Neural cell (in vitro differentiated cells): ENCODE measurements at regions not wholly inside any gene's neighbourhood (a gene's known extent, or its start where the extent isn't known, plus 50 kb on each side); places are given as distances from the start of the nearest gene placed in this dataset.

Source experiments
- H2AFZ ChIP-seq: fragments of 200-600, 300-800 bp; sonication (generic), shearing (Covaris generic); 2 replicates; pipeline ENCODE4 v1.6.0; 2014; ENCODE audit warnings: low read depth, mild to moderate bottlenecking, antibody characterized with exemption, low read length, moderate library complexity
- H3F3A ChIP-seq: fragments of 200-600 bp; shearing (Covaris generic); 2 replicates; pipeline ENCODE4 v1.6.1; 2016; ENCODE audit warnings: mild to moderate bottlenecking, moderate library complexity, mixed read lengths, antibody characterized with exemption, low read length; ENCODE audit not compliant: insufficient read depth, poor library complexity, severe bottlenecking
- H3K27ac ChIP-seq: fragments of 200-600, 300-800 bp; sonication (generic), shearing (Covaris generic); 2 replicates; pipeline ENCODE4 v1.5.1; 2014; ENCODE audit warnings: mild to moderate bottlenecking, low read length, moderate library complexity
- H3K27me3 ChIP-seq: fragments of 300-800, 200-600 bp; sonication (generic), shearing (Covaris generic); 2 replicates; pipeline ENCODE4 v1.6.0; 2014; ENCODE audit warnings: mild to moderate bottlenecking, low read depth, low read length, moderate library complexity; ENCODE audit not compliant: insufficient read depth
- H3K36me3 ChIP-seq: fragments of 300-800, 200-600 bp; sonication (generic), shearing (Covaris generic); 2 replicates; pipeline ENCODE4 v1.5.1; 2014; ENCODE audit warnings: mild to moderate bottlenecking, antibody characterized with exemption, low read length, moderate library complexity; ENCODE audit not compliant: insufficient read depth
- H3K4me2 ChIP-seq: fragments of 300-800, 200-600 bp; sonication (generic), shearing (Covaris generic); 2 replicates; pipeline ENCODE4 v1.6.0; 2014; ENCODE audit warnings: mild to moderate bottlenecking, low read length
- H3K4me3 ChIP-seq: fragments of 300-800, 200-600 bp; sonication (generic), shearing (Covaris generic); 2 replicates; pipeline ENCODE4 v1.5.1; 2014; ENCODE audit warnings: mild to moderate bottlenecking, low read length, moderate library complexity
- H3K79me2 ChIP-seq: fragments of 200-600 bp; shearing (Covaris generic); replicated peaks from 2 replicates; pipeline ENCODE4 v1.6.0; 2014; ENCODE audit warnings: mild to moderate bottlenecking, low read length, moderate library complexity; ENCODE audit not compliant: insufficient read depth
- H3K9ac ChIP-seq: fragments of 300-800, 200-600 bp; sonication (generic), shearing (Covaris generic); 2 replicates; pipeline ENCODE4 v1.6.1; 2016; ENCODE audit warnings: mild to moderate bottlenecking, low read length, mixed read lengths
- H3K9me2 ChIP-seq: fragments of 200-600 bp; shearing (Covaris generic); 2 replicates; pipeline ENCODE4 v1.6.1; 2016; ENCODE audit warnings: mild to moderate bottlenecking, low read length, mixed read lengths; ENCODE audit not compliant: insufficient read depth
- H3K9me3 ChIP-seq: fragments of 200-600, 300-800 bp; sonication (generic), shearing (Covaris generic); 2 replicates; pipeline ENCODE4 v1.6.1; 2016; ENCODE audit warnings: mild to moderate bottlenecking, mixed run types, low read length, moderate library complexity, mixed read lengths
- H4K20me1 ChIP-seq: fragments of 200-600 bp; shearing (Covaris generic); 2 replicates; pipeline ENCODE4 v1.6.1; 2016; ENCODE audit warnings: mild to moderate bottlenecking, mixed run types; ENCODE audit not compliant: insufficient read depth
- CTCF ChIP-seq: fragments of 450-650 bp; IDR thresholded peaks from 2 replicates; pipeline ENCODE4 v1.5.1; 2014; ENCODE audit warnings: antibody characterized with exemption, mild to moderate bottlenecking, moderate library complexity; ENCODE audit not compliant: poor library complexity, severe bottlenecking
- EP300 ChIP-seq: fragments of 450-650 bp; conservative IDR thresholded peaks from 2 replicates; pipeline ENCODE4 v1.6.1; 2014; ENCODE audit warnings: antibody characterized with exemption, mild to moderate bottlenecking, moderate library complexity; ENCODE audit not compliant: poor library complexity, severe bottlenecking
- EZH2 ChIP-seq: fragments of 200-600, 300-800 bp; shearing (Covaris generic), sonication (generic); IDR thresholded peaks from 2 replicates; pipeline ENCODE4 v1.6.1; 2014; ENCODE audit warnings: antibody characterized with exemption, low read length, borderline replicate concordance, mild to moderate bottlenecking; ENCODE audit not compliant: insufficient read depth, poor library complexity, severe bottlenecking
- MXI1 ChIP-seq: fragments of 450-650 bp; conservative IDR thresholded peaks from 2 replicates; pipeline ENCODE4 v1.6.1; 2014; ENCODE audit warnings: antibody characterized with exemption, mild to moderate bottlenecking; ENCODE audit not compliant: poor library complexity, severe bottlenecking
- POLR2AphosphoS5 ChIP-seq: IDR thresholded peaks from 2 replicates; pipeline ENCODE4 v1.6.1; 2012
- RAD21 ChIP-seq: fragments of 450-650 bp; conservative IDR thresholded peaks from 2 replicates; pipeline ENCODE4 v1.6.1; 2014; ENCODE audit warnings: antibody characterized with exemption, mild to moderate bottlenecking, moderate library complexity
- REST ChIP-seq: IDR thresholded peaks from 2 replicates; pipeline ENCODE4 v1.6.1; 2012; ENCODE audit warnings: borderline replicate concordance
- SMC3 ChIP-seq: fragments of 450-650 bp; conservative IDR thresholded peaks from 2 replicates; pipeline ENCODE4 v1.6.1; 2014; ENCODE audit warnings: antibody characterized with exemption, mild to moderate bottlenecking, moderate library complexity; ENCODE audit not compliant: poor library complexity
- TAF1 ChIP-seq: IDR thresholded peaks from 2 replicates; pipeline ENCODE4 v1.6.1; 2012; ENCODE audit warnings: low read depth

- Histone ChIP-seq H3K9me2 (no peaks in the 10 kb centered on the region), H3K27me3 (no peaks in the 10 kb centered on the region), H3K27ac (no peak overlapping the region), H3K4me2 (no peak overlapping the region), H3K9me3 (no peaks in the 10 kb centered on the region), H2AFZ (no peak overlapping the region), H3K79me2 (no peaks in the 10 kb centered on the region), H4K20me1 (no peaks in the 10 kb centered on the region), H3K36me3 (no peaks in the 10 kb centered on the region), H3F3A (no peaks in the 10 kb centered on the region), H3K9ac (no peak overlapping the region), H3K4me3 (no peak overlapping the region)
- TF ChIP-seq POLR2AphosphoS5: no peak
- TF ChIP-seq EP300: no peak
- TF ChIP-seq RAD21: no peak
- TF ChIP-seq MXI1: no peak
- TF ChIP-seq EZH2: no peak
- TF ChIP-seq CTCF: no peak
- TF ChIP-seq REST: no peak
- no peak for TF ChIP-seq SMC3
- TF ChIP-seq TAF1: no peak
Measured at GRCh38 chr13:88908961-88909441, 1237.8 kb downstream of the SLITRK5 start.

GRCh38 chr13:88919970-88920628 is 1248.9 kb downstream of the SLITRK5 start:
- Histone ChIP-seq H3K79me2 (no peaks in the 10 kb centered on the region), H2AFZ (no peak overlapping the region), H3K27me3 (no peaks in the 10 kb centered on the region), H3K4me2 (no peak overlapping the region), H3K4me3 (no peak overlapping the region), H3K27ac (no peak overlapping the region), H3K9me3 (no peaks in the 10 kb centered on the region), H3K36me3 (no peaks in the 10 kb centered on the region), H3F3A (no peaks in the 10 kb centered on the region), H4K20me1 (no peaks in the 10 kb centered on the region), H3K9me2 (no peaks in the 10 kb centered on the region), H3K9ac (no peak overlapping the region)
- TF ChIP-seq TAF1 (no peak), POLR2AphosphoS5 (no peak), REST (no peak), EP300 (no peak), EZH2 (no peak), MXI1 (no peak), RAD21 (no peak), SMC3 (no peak), CTCF (no peak)
